HUES6 (cell line): ENCODE measurements at regions not wholly inside any gene's neighbourhood (a gene's known extent, or its start where the extent isn't known, plus 50 kb on each side); places are given as distances from the start of the nearest gene placed in this dataset.
"Not testable (repeated sequence)": the region's sequence is repeated elsewhere in the genome, so short reads cannot be mapped to it uniquely, and the experiment has no call there.

Source experiments
- H3K27ac ChIP-seq: 2 replicates; pipeline ENCODE4 v1.7.0; 2013; ENCODE audit warnings: low read depth, mild to moderate bottlenecking, low read length, inconsistent platforms
- H3K27me3 ChIP-seq: 2 replicates; pipeline ENCODE4 v1.6.1; 2013; ENCODE audit warnings: low read length; ENCODE audit not compliant: control insufficient read depth, insufficient read depth
- H3K36me3 ChIP-seq: 2 replicates; pipeline ENCODE4 v1.6.1; 2013; ENCODE audit warnings: low read length; ENCODE audit not compliant: control insufficient read depth, insufficient read depth
- H3K4me1 ChIP-seq: 2 replicates; pipeline ENCODE4 v1.6.1; 2013; ENCODE audit warnings: low read length; ENCODE audit not compliant: control insufficient read depth, insufficient read depth
- H3K4me3 ChIP-seq: 2 replicates; pipeline ENCODE4 v1.5.1; 2013; ENCODE audit warnings: low read depth, low read length
- H3K9ac ChIP-seq: one replicate; pipeline ENCODE4 v1.6.1; 2013; ENCODE audit warnings: mild to moderate bottlenecking, low read length
- H3K9me3 ChIP-seq: 2 replicates; pipeline ENCODE4 v1.6.1; 2013; ENCODE audit warnings: low read depth, low read length; ENCODE audit not compliant: control insufficient read depth, insufficient read depth

- H3K27me3 ChIP-seq, result no peaks in the 10 kb centered on the region
- H3K9me3 ChIP-seq, result peaks cover 6% of the 10 kb centered on the region; the same call in 1 of the 2 replicates
- H3K4me3 ChIP-seq, result no peak overlapping the region
- no peak overlapping the region for H3K27ac ChIP-seq
- no peak overlapping the region for H3K9ac ChIP-seq
- no peaks in the 10 kb centered on the region for H3K36me3 ChIP-seq
- H3K4me1 ChIP-seq, result no peaks in the 10 kb centered on the region
These were observed 1892.3 kb upstream of the PCDH7 start for GRCh38 chr4:28827866-28828265.

- H3K27me3 ChIP-seq, result no peaks in the 10 kb centered on the region
- H3K4me3 ChIP-seq, result no peak overlapping the region
- H3K9ac ChIP-seq, result no peak overlapping the region
- H3K36me3 ChIP-seq, result no peaks in the 10 kb centered on the region
- no peaks in the 10 kb centered on the region for H3K4me1 ChIP-seq
- no peak overlapping the region for H3K27ac ChIP-seq
- peaks cover 6% of the 10 kb centered on the region; the same call in 1 of the 2 replicates for H3K9me3 ChIP-seq
These were observed 1888.3 kb upstream of the PCDH7 start for GRCh38 chr4:28831867-28832266.

GRCh38 chr4:28832444-28832843 lies 1887.7 kb upstream of the PCDH7 start:
- H3K4me3 ChIP-seq, result no peak overlapping the region
- no peak overlapping the region for H3K27ac ChIP-seq
- peaks cover 6% of the 10 kb centered on the region; the same call in 1 of the 2 replicates for H3K9me3 ChIP-seq
- no peaks in the 10 kb centered on the region for H3K4me1 ChIP-seq
- H3K9ac ChIP-seq, result no peak overlapping the region
- H3K27me3 ChIP-seq, result no peaks in the 10 kb centered on the region
- no peaks in the 10 kb centered on the region for H3K36me3 ChIP-seq

- H3K4me3 ChIP-seq, result no peak overlapping the region
- H3K9ac ChIP-seq, result no peak overlapping the region
- H3K27me3 ChIP-seq, result no peaks in the 10 kb centered on the region
- H3K36me3 ChIP-seq, result no peaks in the 10 kb centered on the region
- no peaks in the 10 kb centered on the region for H3K4me1 ChIP-seq
- no peak overlapping the region for H3K27ac ChIP-seq
- H3K9me3 ChIP-seq, result no peaks in the 10 kb centered on the region
These were observed 1886.0 kb upstream of the PCDH7 start for GRCh38 chr4:28834120-28834519.

- no peaks in the 10 kb centered on the region for H3K27me3 ChIP-seq
- no peaks in the 10 kb centered on the region for H3K36me3 ChIP-seq
- no peaks in the 10 kb centered on the region for H3K4me1 ChIP-seq
- H3K27ac ChIP-seq, result no peak overlapping the region
- H3K9me3 ChIP-seq, result no peaks in the 10 kb centered on the region
- H3K4me3 ChIP-seq, result no peak overlapping the region
- no peak overlapping the region for H3K9ac ChIP-seq
These were observed 1884.7 kb upstream of the PCDH7 start for GRCh38 chr4:28835501-28835900.

- H3K27me3 ChIP-seq, result no peaks in the 10 kb centered on the region
- H3K36me3 ChIP-seq, result no peaks in the 10 kb centered on the region
- H3K9me3 ChIP-seq, result no peaks in the 10 kb centered on the region
- H3K9ac ChIP-seq, result no peak overlapping the region
- H3K4me1 ChIP-seq, result no peaks in the 10 kb centered on the region
- H3K27ac ChIP-seq, result no peak overlapping the region
- no peak overlapping the region for H3K4me3 ChIP-seq
These were observed 1877.9 kb upstream of the PCDH7 start for GRCh38 chr4:28842271-28842670.

GRCh38 chr4:28845158-28845557 lies 1875.0 kb upstream of the PCDH7 start:
- no peaks in the 10 kb centered on the region for H3K9me3 ChIP-seq

GRCh38 chr4:28857028-28857427 lies 1863.1 kb upstream of the PCDH7 start:
- not testable (repeated sequence) for H3K27ac ChIP-seq, H3K36me3 ChIP-seq, H3K4me1 ChIP-seq, H3K9me3 ChIP-seq, H3K9ac ChIP-seq, H3K4me3 ChIP-seq, H3K27me3 ChIP-seq

More at GRCh38 chr4:28845158-28845557, 1875.0 kb upstream of the PCDH7 start:
- Histone ChIP-seq H3K4me1 (no peaks in the 10 kb centered on the region), H3K4me3 (no peak overlapping the region), H3K9ac (no peak overlapping the region), H3K36me3 (no peaks in the 10 kb centered on the region), H3K27ac (no peak overlapping the region), H3K27me3 (no peaks in the 10 kb centered on the region)

- no peaks in the 10 kb centered on the region for H3K9me3 ChIP-seq
- H3K27me3 ChIP-seq, result no peaks in the 10 kb centered on the region
- no peaks in the 10 kb centered on the region for H3K36me3 ChIP-seq
- no peaks in the 10 kb centered on the region for H3K4me1 ChIP-seq
- no peak overlapping the region for H3K4me3 ChIP-seq
- H3K27ac ChIP-seq, result no peak overlapping the region
- H3K9ac ChIP-seq, result no peak overlapping the region
These were observed 1851.3 kb upstream of the PCDH7 start for GRCh38 chr4:28868841-28869240.

GRCh38 chr4:28879178-28879577 lies 1841.0 kb upstream of the PCDH7 start:
- peaks cover 3% of the 10 kb centered on the region; the same call in 1 of the 2 replicates for H3K4me1 ChIP-seq
- no peaks in the 10 kb centered on the region for H3K27me3 ChIP-seq
- no peak overlapping the region for H3K9ac ChIP-seq
- H3K4me3 ChIP-seq, result no peak overlapping the region
- H3K27ac ChIP-seq, result no peak overlapping the region
- no peaks in the 10 kb centered on the region for H3K36me3 ChIP-seq
- H3K9me3 ChIP-seq, result no peaks in the 10 kb centered on the region

- no peak overlapping the region for H3K4me3 ChIP-seq
- H3K4me1 ChIP-seq, result peaks cover 3% of the 10 kb centered on the region; the same call in 1 of the 2 replicates
- H3K9ac ChIP-seq, result no peak overlapping the region
- no peak overlapping the region for H3K27ac ChIP-seq
- H3K9me3 ChIP-seq, result no peaks in the 10 kb centered on the region
- H3K27me3 ChIP-seq, result no peaks in the 10 kb centered on the region
- H3K36me3 ChIP-seq, result no peaks in the 10 kb centered on the region
These were observed 1840.3 kb upstream of the PCDH7 start for GRCh38 chr4:28879900-28880299.

GRCh38 chr4:28883211-28883610 lies 1837.0 kb upstream of the PCDH7 start:
- Histone ChIP-seq H3K9ac (no peak overlapping the region), H3K36me3 (no peaks in the 10 kb centered on the region), H3K4me1 (peaks cover 3% of the 10 kb centered on the region; the same call in 1 of the 2 replicates)

More at GRCh38 chr4:28883211-28883610, 1837.0 kb upstream of the PCDH7 start:
- Histone ChIP-seq H3K27ac (no peak overlapping the region), H3K9me3 (no peaks in the 10 kb centered on the region), H3K27me3 (no peaks in the 10 kb centered on the region), H3K4me3 (no peak overlapping the region)
